ENCODE measurements at regions not wholly inside any gene's neighbourhood (a gene's known extent, or its start where the extent isn't known, plus 50 kb on each side); places are given as distances from the start of the nearest gene placed in this dataset.

DNA sequence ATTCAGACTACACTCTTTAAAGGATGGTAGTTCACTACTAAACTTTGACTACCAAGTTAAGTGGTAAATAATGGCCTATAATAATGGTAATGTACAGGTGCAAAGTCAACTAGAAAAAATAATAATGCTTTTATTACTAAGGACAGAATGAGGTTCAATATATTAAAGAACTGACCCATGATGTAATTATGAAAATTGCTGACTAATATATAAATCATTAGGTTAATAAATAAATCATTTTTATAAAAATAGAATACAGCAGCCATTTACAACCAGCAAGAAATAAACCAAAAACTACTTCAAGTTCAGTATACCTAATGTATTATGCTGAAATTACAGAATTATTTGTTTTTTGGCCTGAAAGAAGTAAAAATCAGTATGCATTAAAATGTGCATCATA lies 577.2 kb downstream of the PPARGC1A start:
- no peak for DNase-seq (ENCODE audit: extremely low spot score)
- CTCF ChIA-PET: interaction anchor here (0.7 kb wide), 1 partner anchor 11 kb away, joined by 4 read pairs; no protein-coding TSS in a partner anchor
- TF ChIP-seq, protein P1, sequence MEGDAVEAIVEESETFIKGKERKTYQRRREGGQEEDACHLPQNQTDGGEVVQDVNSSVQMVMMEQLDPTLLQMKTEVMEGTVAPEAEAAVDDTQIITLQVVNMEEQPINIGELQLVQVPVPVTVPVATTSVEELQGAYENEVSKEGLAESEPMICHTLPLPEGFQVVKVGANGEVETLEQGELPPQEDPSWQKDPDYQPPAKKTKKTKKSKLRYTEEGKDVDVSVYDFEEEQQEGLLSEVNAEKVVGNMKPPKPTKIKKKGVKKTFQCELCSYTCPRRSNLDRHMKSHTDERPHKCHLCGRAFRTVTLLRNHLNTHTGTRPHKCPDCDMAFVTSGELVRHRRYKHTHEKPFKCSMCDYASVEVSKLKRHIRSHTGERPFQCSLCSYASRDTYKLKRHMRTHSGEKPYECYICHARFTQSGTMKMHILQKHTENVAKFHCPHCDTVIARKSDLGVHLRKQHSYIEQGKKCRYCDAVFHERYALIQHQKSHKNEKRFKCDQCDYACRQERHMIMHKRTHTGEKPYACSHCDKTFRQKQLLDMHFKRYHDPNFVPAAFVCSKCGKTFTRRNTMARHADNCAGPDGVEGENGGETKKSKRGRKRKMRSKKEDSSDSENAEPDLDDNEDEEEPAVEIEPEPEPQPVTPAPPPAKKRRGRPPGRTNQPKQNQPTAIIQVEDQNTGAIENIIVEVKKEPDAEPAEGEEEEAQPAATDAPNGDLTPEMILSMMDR (IDR thresholded peaks at IDR 0.05; ENCODE audit: control extremely low read depth, extremely low read depth, low read depth, missing control alignments): no peak
- POLR2A ChIA-PET: no interaction called here

- CTCF ChIA-PET: no interaction called here
- DNase-seq (ENCODE audit: extremely low spot score): no peak
- POLR2A ChIA-PET: no interaction called here
- TF ChIP-seq, protein P1 (IDR thresholded peaks at IDR 0.05; ENCODE audit: control extremely low read depth, extremely low read depth, low read depth, missing control alignments): no peak
Measured at GRCh38 chr4:23311983-23312382, 577.9 kb downstream of the PPARGC1A start.

GRCh38 chr4:23305026-23305425 lies 584.8 kb downstream of the PPARGC1A start:
- no peak for DNase-seq (ENCODE audit: extremely low spot score)
- ChIA-PET CTCF (interaction anchor here (1.1 to 1.9 kb wide), 5 partner anchors 8 to 18 kb away, joined by 3 to 7 read pairs (median 5); no protein-coding TSS in a partner anchor), POLR2A (no interaction called here)
- TF ChIP-seq, protein P1 (IDR thresholded peaks at IDR 0.05; ENCODE audit: control extremely low read depth, extremely low read depth, low read depth, missing control alignments): no peak

DNA sequence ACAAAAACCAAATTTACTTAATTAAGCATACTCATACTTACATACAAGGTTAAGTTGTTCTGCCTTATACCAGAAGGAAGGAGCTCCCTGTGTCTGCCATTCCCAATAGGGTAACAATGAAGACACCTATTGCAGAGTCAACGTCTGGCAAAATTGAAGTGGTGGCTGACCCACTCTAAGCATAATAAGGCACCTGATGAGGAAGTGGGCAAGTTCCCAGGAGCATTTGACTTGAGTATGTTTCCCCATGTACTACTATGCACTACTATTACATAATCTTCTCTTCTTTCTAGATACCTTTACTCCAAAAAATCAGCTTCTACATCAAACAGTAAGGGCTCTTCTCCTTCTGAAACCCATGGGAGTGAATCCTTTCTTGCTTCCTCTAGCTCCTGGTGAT lies 591.5 kb downstream of the PPARGC1A start:
- CTCF ChIA-PET: interaction anchor here (0.9 to 1.1 kb wide), 3 partner anchors 13 to 25 kb away, joined by 3 read pairs; no protein-coding TSS in a partner anchor
- DNase-seq (ENCODE audit: extremely low spot score): no peak
- TF ChIP-seq, protein P1 (IDR thresholded peaks at IDR 0.05; ENCODE audit: control extremely low read depth, extremely low read depth, low read depth, missing control alignments): no peak
- POLR2A ChIA-PET: no interaction called here

DNA sequence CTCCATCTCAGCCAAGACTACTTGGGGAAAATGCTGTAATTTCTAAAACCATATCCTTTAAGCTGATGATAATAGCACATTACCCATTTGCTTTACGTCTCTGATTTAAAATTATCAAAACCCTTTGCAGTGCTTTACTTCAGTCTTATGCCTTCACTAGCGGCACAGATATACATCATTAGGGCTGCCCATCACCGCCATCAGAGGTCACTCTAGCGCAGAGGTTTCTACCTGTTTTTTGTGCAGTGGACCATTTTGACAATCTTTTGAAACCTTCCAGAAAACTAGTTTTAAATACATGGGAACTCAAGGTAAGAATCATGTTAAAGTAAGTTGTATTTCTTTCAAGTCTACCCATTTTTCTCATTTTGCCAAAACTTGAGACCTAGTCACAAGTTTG lies 592.5 kb downstream of the PPARGC1A start:
- ChIA-PET POLR2A (no interaction called here), CTCF (interaction anchor here (1.8 kb wide), 1 partner anchor 8 kb away, joined by 6 read pairs; no protein-coding TSS in a partner anchor)
- TF ChIP-seq, protein P1 (IDR thresholded peaks at IDR 0.05; ENCODE audit: control extremely low read depth, extremely low read depth, low read depth, missing control alignments): no peak
- no peak for DNase-seq (ENCODE audit: extremely low spot score)

GRCh38 chr4:23291139-23291538 lies 598.4 kb downstream of the GBA3 start:
- TF ChIP-seq, protein P1 (IDR thresholded peaks at IDR 0.05; ENCODE audit: control extremely low read depth, extremely low read depth, low read depth, missing control alignments): no peak
- CTCF ChIA-PET: interaction anchor here (1.7 kb wide), 1 partner anchor 14 kb away, joined by 4 read pairs; no protein-coding TSS in a partner anchor
- POLR2A ChIA-PET: no interaction called here
- no peak for DNase-seq (ENCODE audit: extremely low spot score)

Measured in GM10248 (cell line).